ENCODE measurements at regions not wholly inside any gene's neighbourhood (a gene's known extent, or its start where the extent isn't known, plus 50 kb on each side); places are given as distances from the start of the nearest gene placed in this dataset.

DNA sequence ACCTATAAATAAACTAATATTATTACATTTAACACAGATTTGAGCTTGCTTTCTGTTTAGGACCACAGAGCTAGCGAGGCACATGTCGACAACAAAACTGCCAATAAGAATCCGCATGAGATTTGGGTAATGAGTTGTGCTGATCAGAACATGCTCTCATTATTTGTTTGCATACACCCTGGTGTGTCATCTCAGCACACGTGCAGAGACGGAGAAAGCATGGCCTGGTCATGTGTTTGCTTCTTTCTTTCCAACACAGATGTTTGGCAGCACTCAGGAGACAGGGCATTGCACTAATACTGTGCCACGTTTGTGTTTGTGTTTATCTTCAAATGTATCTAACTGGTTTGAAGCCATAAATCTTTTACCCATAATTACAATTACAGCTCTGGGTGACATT is 364.8 kb downstream of the ARAP2 start:
- H3K27me3 Mint-ChIP-seq (ENCODE audit: low read depth in 3 of 3), result no peaks in the 10 kb centered on the region
- H3K9ac ChIP-seq (ENCODE audit: insufficient read depth, low read length, poor library complexity, severe bottlenecking), result no peak overlapping the region
- WGBS (ENCODE audit: insufficient coverage), result 82% methylated on average over 5 of the region's 6 CpGs

DNA sequence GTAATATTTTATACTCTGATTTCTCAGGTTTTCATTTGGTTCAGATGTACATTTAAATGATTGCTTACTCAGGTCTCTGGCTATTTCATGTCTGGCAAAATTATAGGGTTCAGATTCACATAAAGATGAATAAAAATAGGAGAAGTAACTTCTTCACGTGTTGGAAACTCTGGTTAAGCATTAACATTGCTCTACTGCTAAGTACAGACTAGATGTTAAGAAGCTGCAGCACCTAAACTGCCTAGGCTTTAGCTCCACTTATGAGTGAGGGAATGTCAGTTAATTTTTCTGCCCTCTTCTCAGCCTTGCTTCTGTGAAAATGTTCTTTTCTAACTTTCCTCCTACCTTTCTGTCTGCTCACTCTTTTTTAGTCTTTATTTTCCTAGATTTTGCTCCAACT is 361.2 kb downstream of the ARAP2 start:
- Mint-ChIP-seq H3K27ac (no peak overlapping the region), H3K27me3 (ENCODE audit: low read depth in 3 of 3) (no peaks in the 10 kb centered on the region), H3K4me1 (no peaks in the 10 kb centered on the region), H3K9me3 (peaks cover 0 to 4% (median 2%) of the 10 kb centered on the region in 7 donors), H3K36me3 (no peaks in the 10 kb centered on the region), H3K4me3 (no peak overlapping the region)
- Histone ChIP-seq H2AFZ (ENCODE audit: insufficient read depth, low read depth, low read length, poor library complexity, severe bottlenecking) (no peak overlapping the region), H3K27ac (ENCODE audit: low read depth in 1 of 2, low read length in 2 of 2) (no peak overlapping the region), H3K9me3 (replicated peaks in 1 of 2; ENCODE audit: control insufficient read depth in 1 of 2, insufficient read depth in 1 of 2, low read length in 2 of 2) (no peaks in the 10 kb centered on the region), H3K4me1 (ENCODE audit: control insufficient read depth in 1 of 2, insufficient read depth in 2 of 2, low read length in 2 of 2) (no peaks in the 10 kb centered on the region), H3K9ac (ENCODE audit: insufficient read depth, low read length, poor library complexity, severe bottlenecking) (no peak overlapping the region), H3K79me2 (ENCODE audit: insufficient read depth, low read length) (no peaks in the 10 kb centered on the region), H3K36me3 (replicated peaks in 1 of 2; ENCODE audit: control insufficient read depth in 1 of 2, insufficient read depth in 2 of 2, low read length in 2 of 2) (no peaks in the 10 kb centered on the region), H3K4me2 (replicated peaks; ENCODE audit: extremely low read depth, low read length, poor library complexity, severe bottlenecking) (no peak overlapping the region), H3K4me3 (replicated peaks in 1 of 3; ENCODE audit: low read depth in 2 of 3, low read length in 3 of 3) (no peak overlapping the region), H4K20me1 (ENCODE audit: insufficient read depth, low read length) (no peaks in the 10 kb centered on the region), H3K27me3 (ENCODE audit: control insufficient read depth in 2 of 2, insufficient read depth in 2 of 2, low read length in 2 of 2) (no peaks in the 10 kb centered on the region)
- intact Hi-C loops (cut with micrococcal nuclease), result no loop called here
- DNase-seq, result no peak
- no CpG with 5 or more reads among the region's 1 CpG for WGBS (ENCODE audit: insufficient coverage)
- TF ChIP-seq, protein P1, sequence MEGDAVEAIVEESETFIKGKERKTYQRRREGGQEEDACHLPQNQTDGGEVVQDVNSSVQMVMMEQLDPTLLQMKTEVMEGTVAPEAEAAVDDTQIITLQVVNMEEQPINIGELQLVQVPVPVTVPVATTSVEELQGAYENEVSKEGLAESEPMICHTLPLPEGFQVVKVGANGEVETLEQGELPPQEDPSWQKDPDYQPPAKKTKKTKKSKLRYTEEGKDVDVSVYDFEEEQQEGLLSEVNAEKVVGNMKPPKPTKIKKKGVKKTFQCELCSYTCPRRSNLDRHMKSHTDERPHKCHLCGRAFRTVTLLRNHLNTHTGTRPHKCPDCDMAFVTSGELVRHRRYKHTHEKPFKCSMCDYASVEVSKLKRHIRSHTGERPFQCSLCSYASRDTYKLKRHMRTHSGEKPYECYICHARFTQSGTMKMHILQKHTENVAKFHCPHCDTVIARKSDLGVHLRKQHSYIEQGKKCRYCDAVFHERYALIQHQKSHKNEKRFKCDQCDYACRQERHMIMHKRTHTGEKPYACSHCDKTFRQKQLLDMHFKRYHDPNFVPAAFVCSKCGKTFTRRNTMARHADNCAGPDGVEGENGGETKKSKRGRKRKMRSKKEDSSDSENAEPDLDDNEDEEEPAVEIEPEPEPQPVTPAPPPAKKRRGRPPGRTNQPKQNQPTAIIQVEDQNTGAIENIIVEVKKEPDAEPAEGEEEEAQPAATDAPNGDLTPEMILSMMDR (IDR thresholded peaks at IDR 0.05), result no peak

More for the DNA sequence above, 364.8 kb downstream of the ARAP2 start:
- no peak overlapping the region for H3K4me2 ChIP-seq (replicated peaks; ENCODE audit: extremely low read depth, low read length, poor library complexity, severe bottlenecking)
- no peaks in the 10 kb centered on the region for H3K79me2 ChIP-seq (ENCODE audit: insufficient read depth, low read length)
- H3K27ac Mint-ChIP-seq, result no peak overlapping the region
- no peak for DNase-seq
- no peaks in the 10 kb centered on the region for H3K36me3 Mint-ChIP-seq
- no peaks in the 10 kb centered on the region for H3K4me1 ChIP-seq (ENCODE audit: control insufficient read depth in 1 of 2, insufficient read depth in 2 of 2, low read length in 2 of 2)
- no peak overlapping the region for H3K4me3 Mint-ChIP-seq
- H3K27me3 ChIP-seq (ENCODE audit: control insufficient read depth in 2 of 2, insufficient read depth in 2 of 2, low read length in 2 of 2), result no peaks in the 10 kb centered on the region
- H3K4me1 Mint-ChIP-seq, result no peaks in the 10 kb centered on the region
- H3K9me3 Mint-ChIP-seq, result peaks cover 0 to 4% (median 1%) of the 10 kb centered on the region in 7 donors
- no peak overlapping the region for H2AFZ ChIP-seq (ENCODE audit: insufficient read depth, low read depth, low read length, poor library complexity, severe bottlenecking)
- TF ChIP-seq, protein P1 (IDR thresholded peaks at IDR 0.05), result no peak
- intact Hi-C loops (cut with micrococcal nuclease), result no loop called here
- no peak overlapping the region for H3K4me3 ChIP-seq (replicated peaks in 1 of 3; ENCODE audit: low read depth in 2 of 3, low read length in 3 of 3)
- H3K36me3 ChIP-seq (replicated peaks in 1 of 2; ENCODE audit: control insufficient read depth in 1 of 2, insufficient read depth in 2 of 2, low read length in 2 of 2), result no peaks in the 10 kb centered on the region
- H3K27ac ChIP-seq (ENCODE audit: low read depth in 1 of 2, low read length in 2 of 2), result no peak overlapping the region
- H3K9me3 ChIP-seq (replicated peaks in 1 of 2; ENCODE audit: control insufficient read depth in 1 of 2, insufficient read depth in 1 of 2, low read length in 2 of 2), result no peaks in the 10 kb centered on the region
- no peaks in the 10 kb centered on the region for H4K20me1 ChIP-seq (ENCODE audit: insufficient read depth, low read length)
